OCI-LY7 (cell line): ENCODE measurements at regions not wholly inside any gene's neighbourhood (a gene's known extent, or its start where the extent isn't known, plus 50 kb on each side); places are given as distances from the start of the nearest gene placed in this dataset.

Experiments used
- BruUV-seq: library from RNA; stranded (reverse); fragments of 400-500 nt; replicated peaks from 2 replicates; lab custom pipeline; 2021; lab: Mats Ljungman, UMichigan
- CTCF ChIA-PET: fragments of 300-600 bp; sonication (Branson Sonifier 250); formaldehyde crosslinking; loops from one replicate; lab custom pipeline; 2022; ENCODE audit warnings: antibody characterized with exemption; ENCODE audit not compliant: unreplicated experiment; lab: Charles Lee
- POLR2A ChIA-PET: fragments of 300-600 bp; sonication (Branson Sonifier 250); formaldehyde crosslinking; loops from one replicate; lab custom pipeline; 2022; ENCODE audit warnings: antibody characterized with exemption; lab: Charles Lee
- DNase-seq: peaks from one replicate; pipeline ENCODE4 v3.0.0-alpha.2; 2015; ENCODE audit warnings: low spot score
- H2AFZ ChIP-seq: fragments of 200-600 bp; sonication (generic), shearing (Covaris generic); 2 replicates; pipeline ENCODE4 v1.6.1; 2014; ENCODE audit warnings: mild to moderate bottlenecking, antibody characterized with exemption, low read length, moderate library complexity
- H3K27ac ChIP-seq: fragments of 200-600 bp; sonication (generic); 2 replicates; pipeline ENCODE4 v1.5.1; 2014; ENCODE audit warnings: mixed run types, low read depth, mild to moderate bottlenecking, moderate library complexity, low read length, inconsistent platforms; ENCODE audit not compliant: poor library complexity, severe bottlenecking
- H3K36me3 ChIP-seq: fragments of 200-600 bp; sonication (generic); 2 replicates; pipeline ENCODE4 v1.6.1; 2014; ENCODE audit warnings: mild to moderate bottlenecking, antibody characterized with exemption, low read length, moderate library complexity, mixed read lengths; ENCODE audit not compliant: insufficient read depth
- H3K4me1 ChIP-seq: fragments of 200-600 bp; sonication (generic); 2 replicates; pipeline ENCODE4 v1.5.1; 2014; ENCODE audit warnings: mild to moderate bottlenecking, low read length; ENCODE audit not compliant: insufficient read depth, poor library complexity, severe bottlenecking
- H3K4me2 ChIP-seq: fragments of 200-600 bp; sonication (generic); 2 replicates; pipeline ENCODE4 v1.6.1; 2014; ENCODE audit warnings: mild to moderate bottlenecking, low read length
- H3K4me3 ChIP-seq: fragments of 200-600 bp; sonication (generic); 2 replicates; pipeline ENCODE4 v1.5.1; 2014; ENCODE audit warnings: mild to moderate bottlenecking, low read depth, low read length; ENCODE audit not compliant: poor library complexity, severe bottlenecking
- H3K79me2 ChIP-seq: fragments of 200-600 bp; sonication (generic); 2 replicates; pipeline ENCODE4 v1.6.1; 2016; ENCODE audit warnings: low read depth, mild to moderate bottlenecking, low read length, moderate library complexity, mixed read lengths; ENCODE audit not compliant: insufficient read depth
- H3K9me2 ChIP-seq: fragments of 200-600 bp; sonication (generic); 2 replicates; pipeline ENCODE4 v1.6.1; 2016; ENCODE audit warnings: mild to moderate bottlenecking, low read length, mixed read lengths; ENCODE audit not compliant: insufficient read depth
- H3K9me3 ChIP-seq: fragments of 200-600 bp; sonication (generic); 2 replicates; pipeline ENCODE4 v1.6.1; 2014; ENCODE audit warnings: mild to moderate bottlenecking, mixed run types, low read length, mixed read lengths
- H4K20me1 ChIP-seq: fragments of 200-600 bp; sonication (generic); 2 replicates; pipeline ENCODE4 v1.6.1; 2014; ENCODE audit warnings: mild to moderate bottlenecking, antibody characterized with exemption, low read length, moderate library complexity, mixed read lengths; ENCODE audit not compliant: insufficient read depth
- EZH2phosphoT487 ChIP-seq: fragments of 200-600 bp; sonication (generic); IDR thresholded peaks from 2 replicates; pipeline ENCODE4 v1.6.1; 2018; ENCODE audit warnings: low read depth, borderline replicate concordance, mild to moderate bottlenecking, mixed run types, antibody characterized with exemption, low read length, moderate library complexity, mixed read lengths
- intact Hi-C: fragments of 100-400 bp; cut with micrococcal nuclease; formaldehyde crosslinking; loops from one replicate; pipeline ENCODE4 v1.10.0; 2022; ENCODE audit not compliant: unreplicated experiment
- TF ChIP-seq, protein P1 (sequence below): fragments of 200-600 bp; sonication (generic); conservative IDR thresholded peaks from 2 replicates; pipeline ENCODE4 v1.5.1; 2014; ENCODE audit warnings: mild to moderate bottlenecking, antibody characterized with exemption, low read length, moderate library complexity, mixed read lengths

DNA sequence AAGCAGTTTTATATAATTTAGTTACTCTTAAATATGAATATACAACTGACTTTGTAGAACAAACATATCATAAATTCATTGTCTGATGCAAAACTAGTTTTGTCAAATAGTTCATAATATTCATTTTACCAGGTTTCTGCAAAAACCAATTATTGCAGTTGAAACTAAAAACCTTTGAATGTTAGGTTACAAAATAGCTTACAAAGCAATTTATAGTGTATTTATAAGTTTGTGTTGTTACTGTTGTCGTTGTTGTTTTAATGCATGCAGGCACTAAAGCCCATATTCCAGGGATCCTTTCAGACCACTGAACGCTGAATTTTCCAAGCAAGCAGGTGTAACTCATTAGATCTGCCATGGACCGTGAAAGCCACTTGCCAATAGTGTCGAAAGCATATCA is 427.6 kb downstream of the ZFHX3 start:
- no TSS peak for BruUV-seq
- no peaks in the 10 kb centered on the region for H3K79me2 ChIP-seq
- H3K4me2 ChIP-seq = no peak overlapping the region
- CTCF ChIA-PET = no interaction called here
- H3K9me3 ChIP-seq = no peaks in the 10 kb centered on the region
- H3K36me3 ChIP-seq = 0 out of 2 replicates have a peak, but pooled peaks cover 3% of the 10 kb centered on the region
- H3K4me3 ChIP-seq = no peak overlapping the region
- intact Hi-C loops = no loop called here
- DNase-seq = no peak
- no peak overlapping the region for H3K27ac ChIP-seq
- H4K20me1 ChIP-seq = no peaks in the 10 kb centered on the region
- no peaks in the 10 kb centered on the region for H3K9me2 ChIP-seq
- TF ChIP-seq EZH2phosphoT487 = no peak
- TF ChIP-seq, protein P1, sequence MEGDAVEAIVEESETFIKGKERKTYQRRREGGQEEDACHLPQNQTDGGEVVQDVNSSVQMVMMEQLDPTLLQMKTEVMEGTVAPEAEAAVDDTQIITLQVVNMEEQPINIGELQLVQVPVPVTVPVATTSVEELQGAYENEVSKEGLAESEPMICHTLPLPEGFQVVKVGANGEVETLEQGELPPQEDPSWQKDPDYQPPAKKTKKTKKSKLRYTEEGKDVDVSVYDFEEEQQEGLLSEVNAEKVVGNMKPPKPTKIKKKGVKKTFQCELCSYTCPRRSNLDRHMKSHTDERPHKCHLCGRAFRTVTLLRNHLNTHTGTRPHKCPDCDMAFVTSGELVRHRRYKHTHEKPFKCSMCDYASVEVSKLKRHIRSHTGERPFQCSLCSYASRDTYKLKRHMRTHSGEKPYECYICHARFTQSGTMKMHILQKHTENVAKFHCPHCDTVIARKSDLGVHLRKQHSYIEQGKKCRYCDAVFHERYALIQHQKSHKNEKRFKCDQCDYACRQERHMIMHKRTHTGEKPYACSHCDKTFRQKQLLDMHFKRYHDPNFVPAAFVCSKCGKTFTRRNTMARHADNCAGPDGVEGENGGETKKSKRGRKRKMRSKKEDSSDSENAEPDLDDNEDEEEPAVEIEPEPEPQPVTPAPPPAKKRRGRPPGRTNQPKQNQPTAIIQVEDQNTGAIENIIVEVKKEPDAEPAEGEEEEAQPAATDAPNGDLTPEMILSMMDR = no peak
- POLR2A ChIA-PET = no interaction called here
- no peak overlapping the region for H2AFZ ChIP-seq
- H3K4me1 ChIP-seq = no peaks in the 10 kb centered on the region

DNA sequence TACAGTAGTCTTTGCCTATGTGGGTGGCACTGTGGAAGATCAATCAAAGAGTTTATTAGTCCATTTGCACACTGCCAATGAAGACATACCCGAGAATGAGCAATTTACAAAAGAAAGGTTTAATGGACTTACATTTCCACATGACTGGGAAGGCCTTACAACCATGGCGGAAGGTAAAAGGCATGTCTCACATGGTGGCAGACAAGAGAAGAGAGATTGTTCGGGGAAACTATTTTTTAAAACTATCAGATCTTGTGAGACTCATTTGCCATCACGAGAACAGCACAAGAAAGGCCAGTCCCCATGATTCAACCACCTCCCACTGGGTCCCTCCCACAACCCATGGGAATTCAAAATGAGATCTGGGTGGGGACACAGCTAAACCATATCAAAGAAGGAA is 432.1 kb downstream of the ZFHX3 start:
- no peak for DNase-seq
- Histone ChIP-seq H3K4me2 (no peak overlapping the region), H3K9me3 (no peaks in the 10 kb centered on the region), H3K4me3 (no peak overlapping the region), H3K9me2 (no peaks in the 10 kb centered on the region), H2AFZ (no peak overlapping the region), H3K27ac (no peak overlapping the region), H3K4me1 (no peaks in the 10 kb centered on the region), H4K20me1 (no peaks in the 10 kb centered on the region), H3K36me3 (peaks cover 3% of the 10 kb centered on the region; the same call in 1 of the 2 replicates), H3K79me2 (no peaks in the 10 kb centered on the region)
- POLR2A ChIA-PET = interaction anchor here (0.8 kb wide), 1 partner anchor 9 kb away, joined by 4 read pairs; no protein-coding TSS in a partner anchor
- CTCF ChIA-PET = no interaction called here
- intact Hi-C loops = no loop called here
- TF ChIP-seq, protein P1 = no peak
- no peak for TF ChIP-seq EZH2phosphoT487
- no TSS peak for BruUV-seq

DNA sequence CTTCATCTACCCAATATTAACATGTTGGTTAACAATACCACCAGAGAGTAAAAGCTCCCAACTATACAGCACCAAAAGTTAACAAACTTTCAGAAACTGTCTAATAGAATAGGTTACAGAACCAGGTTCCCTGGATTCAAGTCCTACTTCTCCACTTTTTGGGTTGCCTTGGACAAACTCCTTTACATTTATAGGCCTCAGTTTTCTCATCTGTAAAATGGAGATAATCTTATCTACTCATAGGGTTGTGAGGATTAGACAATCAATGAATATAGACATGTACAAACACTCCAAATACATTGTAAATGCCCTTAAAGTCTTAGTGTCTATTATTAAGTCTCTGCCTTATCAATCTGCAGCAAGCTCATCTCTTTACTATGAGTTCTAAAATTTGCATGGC is 435.2 kb downstream of the ZFHX3 start:
- ChIA-PET POLR2A (no interaction called here), CTCF (no interaction called here)
- Histone ChIP-seq H3K4me2 (no peak overlapping the region), H3K36me3 (peaks cover 3% of the 10 kb centered on the region; the same call in 1 of the 2 replicates), H2AFZ (no peak overlapping the region), H3K9me2 (no peaks in the 10 kb centered on the region), H3K27ac (no peak overlapping the region), H3K9me3 (no peaks in the 10 kb centered on the region), H3K79me2 (no peaks in the 10 kb centered on the region), H3K4me1 (peaks cover 10% of the 10 kb centered on the region), H3K4me3 (no peak overlapping the region), H4K20me1 (no peaks in the 10 kb centered on the region)
- TF ChIP-seq, protein P1 = no peak
- TF ChIP-seq EZH2phosphoT487 = no peak
- BruUV-seq = no TSS peak
- DNase-seq = no peak
- intact Hi-C loops = no loop called here
